ENCODE measurements at regions not wholly inside any gene's neighbourhood (a gene's known extent, or its start where the extent isn't known, plus 50 kb on each side); places are given as distances from the start of the nearest gene placed in this dataset.
A peak's percentile ranks its signal among the peaks of the same experiment; 100 is the strongest.

DNA sequence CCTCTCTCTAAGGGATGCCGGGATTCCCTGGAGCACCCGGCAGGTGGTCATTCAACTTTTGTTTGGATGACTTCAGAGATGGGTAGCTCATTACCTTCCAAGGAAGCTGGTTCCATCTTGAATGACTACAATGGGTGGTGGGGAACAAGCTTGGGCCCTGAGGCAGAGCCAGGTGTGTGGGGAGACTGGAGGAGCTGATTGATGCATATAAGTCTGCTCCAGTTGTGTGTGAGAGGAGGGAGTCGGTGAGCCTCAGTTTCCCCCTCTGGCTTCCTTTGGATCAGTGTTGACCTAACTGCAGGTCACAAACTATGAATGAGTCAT lies 133.8 kb upstream of the ZBTB40 start:
- DNase-seq = no peak

DNA sequence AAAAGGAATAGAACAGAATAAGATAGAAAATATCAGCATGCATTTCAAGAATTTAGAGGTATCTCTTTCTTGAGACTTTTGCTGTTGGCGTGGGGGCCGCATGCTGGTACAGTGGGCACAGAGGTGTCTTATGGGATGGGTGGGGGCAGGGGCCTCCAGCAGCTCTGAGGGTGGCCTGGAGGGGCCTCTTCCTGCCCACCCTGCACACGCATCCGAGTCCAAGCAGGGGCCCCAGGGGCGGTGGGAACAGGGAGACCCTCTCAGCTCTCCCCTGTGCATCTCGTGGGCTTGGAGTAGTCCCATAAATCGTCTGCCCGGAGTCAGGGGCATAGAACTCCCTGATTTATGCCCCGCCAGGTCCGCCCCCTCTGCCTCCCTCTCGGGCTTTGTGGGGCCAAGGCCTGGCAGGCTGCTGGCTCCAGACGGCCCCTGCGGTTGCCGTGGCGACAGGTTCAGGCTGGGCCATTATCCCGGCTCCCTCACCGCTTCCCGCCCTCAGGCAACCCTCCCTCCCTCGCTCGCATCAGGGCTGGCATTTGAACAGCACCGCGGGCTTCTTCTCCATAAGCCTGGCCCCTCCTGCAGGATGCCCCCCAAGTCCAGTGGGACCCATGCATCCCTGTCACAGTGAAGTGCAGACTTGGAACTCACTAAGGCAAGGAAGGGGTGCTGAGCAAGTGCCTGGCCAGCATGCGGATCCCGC lies 133.2 kb upstream of the ZBTB40 start:
- peak; percentile 61 for DNase-seq

DNA sequence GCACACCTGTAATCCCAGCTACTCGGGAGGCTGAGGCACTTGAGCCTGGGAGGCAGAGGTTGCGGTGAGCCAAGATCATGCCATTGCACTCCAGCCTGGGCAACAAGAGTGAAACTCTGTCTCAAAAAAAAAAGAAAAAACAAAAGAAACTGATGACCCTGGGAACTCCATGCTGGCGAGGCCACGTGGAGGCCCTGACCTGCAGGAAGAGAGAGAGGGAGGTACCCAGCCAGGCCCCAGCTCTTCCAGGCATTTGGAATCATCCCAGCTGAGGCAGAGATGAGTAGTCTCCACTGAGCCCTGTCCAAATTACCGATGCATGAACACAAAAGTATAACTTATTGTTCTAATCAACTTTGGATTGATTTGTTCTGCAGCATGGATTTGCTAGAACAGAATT lies 132.0 kb upstream of the ZBTB40 start:
- no peak for DNase-seq

DNA sequence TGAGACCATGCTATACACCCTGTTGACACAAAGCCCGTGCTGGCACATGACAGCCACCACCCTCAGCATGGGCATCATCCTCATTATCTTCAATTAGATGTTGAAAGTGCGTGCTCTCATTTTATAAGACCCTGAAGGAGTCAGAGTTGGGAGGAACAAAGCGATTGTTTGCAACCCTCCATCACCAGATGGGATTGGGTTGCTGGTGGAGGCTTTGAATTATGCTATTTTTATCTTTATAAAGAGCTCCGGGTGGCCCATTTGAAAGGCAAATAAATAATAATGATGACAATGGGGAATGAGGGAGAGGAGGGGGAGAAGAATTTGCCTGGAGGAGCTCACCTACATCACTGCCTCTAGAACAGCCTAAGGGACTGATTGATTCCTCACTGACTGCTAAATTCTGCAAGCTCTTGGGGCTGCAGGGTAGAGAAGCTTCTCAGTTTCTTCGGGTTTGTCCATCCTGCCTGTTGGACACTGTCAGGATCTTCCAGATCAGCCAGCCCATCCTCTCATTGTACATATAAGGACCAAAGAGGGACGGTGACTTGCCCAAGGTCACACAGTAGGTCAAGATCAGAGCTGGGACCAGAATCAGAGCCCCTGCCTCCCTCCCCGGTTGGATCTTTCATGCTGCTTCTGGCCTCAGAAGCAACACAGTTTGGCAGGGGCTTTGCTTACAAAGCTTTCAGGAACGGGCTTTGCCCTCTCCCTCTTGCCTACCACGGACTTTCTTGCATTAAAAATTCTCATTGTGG lies 130.9 kb upstream of the ZBTB40 start:
- no peak for DNase-seq

DNA sequence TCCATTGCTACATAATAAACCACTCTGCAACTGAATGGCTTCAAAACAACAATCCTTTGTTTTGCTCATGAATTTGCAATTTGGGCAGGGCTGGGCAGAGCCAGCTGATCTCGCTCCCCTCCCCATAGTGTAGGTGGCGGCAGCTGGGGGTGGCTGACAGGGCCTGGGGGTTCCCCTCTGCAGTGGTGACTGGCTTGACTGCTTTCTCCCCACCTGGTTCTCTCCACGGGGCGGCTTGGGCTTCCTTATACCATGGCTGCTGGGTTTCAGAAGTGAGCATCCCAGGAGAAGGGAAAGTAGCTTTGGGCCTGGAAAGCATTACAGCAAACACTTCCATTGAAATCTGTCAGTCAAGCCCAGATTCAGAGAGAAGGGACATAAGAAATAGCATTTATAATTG lies 129.7 kb upstream of the ZBTB40 start:
- DNase-seq = no peak

DNA sequence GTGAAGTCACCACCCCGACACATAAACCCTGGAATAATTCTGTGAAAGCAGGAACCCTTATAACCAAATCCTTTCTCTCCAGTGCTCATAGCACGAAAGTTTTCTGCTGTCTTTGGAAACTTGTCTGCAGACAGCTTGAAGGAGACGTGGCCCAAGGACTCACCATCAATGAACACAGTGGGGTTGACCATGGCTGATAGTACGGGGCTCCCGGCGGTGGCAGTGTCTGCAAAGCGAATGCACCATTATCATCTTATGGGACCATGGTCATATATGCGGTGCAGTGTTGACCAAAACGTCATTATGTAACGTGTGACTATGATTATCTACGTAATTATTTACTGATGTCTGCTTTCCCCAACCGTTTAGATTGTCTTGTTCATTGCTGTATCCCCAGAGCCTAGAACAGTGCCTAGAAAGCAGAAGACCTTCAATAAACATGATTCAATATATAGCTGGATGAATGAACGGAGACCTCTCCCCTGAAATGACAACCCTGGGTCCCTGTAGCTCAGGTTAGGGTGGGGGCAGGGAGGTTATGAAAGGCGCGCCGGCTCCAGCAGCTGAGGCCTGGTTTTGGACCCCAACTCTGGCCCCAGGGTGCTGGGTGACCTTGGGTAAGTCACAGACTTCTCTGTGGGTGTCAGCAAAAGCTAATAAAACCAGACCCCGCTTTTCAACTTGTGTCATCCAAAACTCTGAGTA lies 128.4 kb upstream of the ZBTB40 start:
- no peak for DNase-seq

DNA sequence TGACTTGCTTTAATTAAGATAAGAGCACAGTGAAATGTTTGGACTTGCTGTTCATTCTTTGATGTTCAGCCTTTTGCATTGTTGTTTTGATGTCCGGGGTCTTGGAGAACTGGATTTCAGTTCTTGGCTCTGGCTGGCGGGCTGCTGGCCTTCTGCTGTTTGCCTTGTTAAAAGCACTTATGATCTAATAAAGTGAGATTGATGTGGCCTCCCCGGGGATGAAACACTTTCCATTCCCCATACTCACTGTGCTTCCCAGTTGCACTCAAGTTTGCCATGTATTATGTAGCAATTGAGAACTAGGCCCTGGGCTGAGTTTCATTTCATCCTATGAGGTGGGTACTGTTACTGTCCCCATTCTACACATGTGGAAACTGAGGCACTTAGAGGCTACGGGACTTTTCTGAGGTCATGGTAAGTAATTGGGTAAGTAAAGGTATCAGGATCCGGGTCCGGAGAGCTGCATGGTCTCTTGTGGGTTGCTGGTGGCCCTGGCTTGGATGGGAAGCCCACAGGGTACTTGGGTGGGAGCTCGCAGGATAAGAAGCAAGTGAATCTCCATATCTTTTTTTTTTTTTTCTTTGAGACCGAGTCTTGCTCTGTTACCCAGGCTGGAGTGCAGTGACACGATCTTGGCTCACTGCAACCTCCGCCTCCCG lies 127.7 kb upstream of the ZBTB40 start:
- no peak for DNase-seq

DNA sequence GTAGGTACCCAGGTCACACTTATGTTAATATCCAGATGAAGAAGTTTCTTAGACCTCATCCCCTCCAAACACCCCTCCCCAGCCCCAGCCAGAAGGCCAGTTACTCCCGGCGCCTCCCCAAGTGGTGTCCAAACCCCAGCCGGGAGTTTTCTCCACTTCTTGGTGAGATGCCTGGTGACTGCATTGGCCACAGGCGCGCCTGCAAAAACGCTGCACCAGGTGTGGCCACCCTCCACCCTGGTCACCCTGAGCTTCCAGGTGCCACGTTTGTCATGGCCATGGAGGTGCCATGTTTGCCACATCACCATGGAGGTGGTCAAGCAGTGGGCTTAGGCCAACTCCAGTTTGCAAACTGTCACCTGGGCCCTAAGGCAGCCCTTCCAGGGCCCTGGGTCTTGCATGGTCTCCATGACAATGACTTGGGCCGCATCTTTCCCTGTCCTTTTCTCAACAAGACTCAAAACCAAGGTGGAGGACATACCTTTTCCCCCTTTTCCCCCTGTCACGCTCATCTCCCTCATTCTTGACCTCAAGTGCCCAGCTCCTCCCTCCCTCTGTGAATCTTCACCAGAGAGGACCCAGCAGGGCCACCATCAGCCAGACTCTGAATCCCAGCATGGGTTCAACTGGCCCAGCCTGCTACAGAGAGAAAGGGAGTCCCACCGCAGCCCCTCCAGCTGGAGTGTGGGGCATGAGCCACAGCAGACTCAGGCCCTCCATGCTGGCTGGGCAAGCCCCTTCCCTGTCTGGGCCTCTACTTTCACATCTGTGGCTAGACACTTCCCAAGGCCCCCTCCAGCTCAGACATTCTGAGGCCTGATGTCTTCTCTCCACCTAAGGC lies 125.9 kb upstream of the ZBTB40 start:
- no peak for DNase-seq

DNA sequence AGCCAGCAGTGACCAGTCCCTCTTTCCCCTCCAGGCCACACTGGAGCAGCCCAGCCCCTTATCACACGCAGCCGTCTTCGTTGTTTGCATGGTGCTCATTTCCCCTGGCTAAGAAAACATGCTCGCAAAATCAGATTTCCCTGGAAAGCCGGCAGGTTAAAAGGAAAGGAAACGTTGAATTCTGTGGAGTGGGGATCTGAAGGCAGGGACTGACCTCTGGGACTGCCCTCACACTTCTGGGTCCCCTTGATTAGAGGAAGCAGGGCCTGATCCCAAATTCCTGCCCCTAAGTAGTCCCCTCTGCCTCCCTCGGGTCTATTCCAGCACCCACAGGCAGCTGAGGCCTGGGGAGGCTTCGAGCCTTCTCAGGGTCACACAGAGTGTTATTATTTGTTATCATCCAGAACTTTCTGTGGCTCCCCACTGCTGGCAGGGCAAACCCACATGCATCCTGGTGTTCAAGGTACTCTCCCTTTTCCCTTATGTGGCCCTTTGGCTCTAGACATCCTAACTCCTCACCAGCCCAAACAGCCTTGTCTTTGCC lies 125.2 kb upstream of the ZBTB40 start:
- no peak for DNase-seq

DNA sequence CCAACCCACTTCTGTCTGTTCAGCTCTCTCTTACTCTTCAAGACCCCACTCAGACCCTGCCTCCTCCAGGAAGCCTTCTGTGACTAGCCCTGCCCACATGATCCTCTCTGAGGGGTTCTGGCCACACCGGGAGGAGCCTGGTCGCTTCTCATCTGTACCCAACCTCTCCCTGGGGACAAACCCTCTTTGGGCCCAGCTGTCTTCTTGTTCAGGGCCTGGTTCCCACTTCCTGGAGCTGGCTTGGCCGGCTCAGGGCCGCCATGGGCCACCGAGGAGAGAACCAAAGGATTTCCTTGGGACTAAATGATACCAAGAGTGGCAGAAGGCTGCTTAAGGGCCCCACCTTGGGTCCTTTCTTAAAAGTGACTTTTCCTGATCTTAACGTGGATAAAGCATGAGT lies 124.7 kb upstream of the ZBTB40 start:
- DNase-seq = no peak

DNA sequence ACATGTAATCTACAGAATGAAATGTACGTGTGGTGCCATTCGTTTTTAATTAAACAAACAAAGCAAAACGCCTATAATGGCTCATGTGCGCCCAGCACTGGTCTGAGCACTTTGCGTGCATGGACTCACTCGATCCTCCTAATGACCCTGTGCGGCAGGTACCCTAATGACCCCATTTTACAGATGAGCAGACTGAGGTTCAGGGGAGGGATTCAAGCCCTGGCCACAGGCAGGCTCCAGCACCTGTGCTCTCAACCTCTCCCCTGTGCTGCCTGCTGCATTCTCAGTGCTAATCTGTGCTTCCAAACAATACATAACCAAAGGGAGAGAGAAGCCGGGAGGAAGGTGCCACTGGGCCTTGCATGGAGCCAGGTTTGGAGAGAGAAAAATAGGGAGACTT lies 124.2 kb upstream of the ZBTB40 start:
- no peak for DNase-seq

DNA sequence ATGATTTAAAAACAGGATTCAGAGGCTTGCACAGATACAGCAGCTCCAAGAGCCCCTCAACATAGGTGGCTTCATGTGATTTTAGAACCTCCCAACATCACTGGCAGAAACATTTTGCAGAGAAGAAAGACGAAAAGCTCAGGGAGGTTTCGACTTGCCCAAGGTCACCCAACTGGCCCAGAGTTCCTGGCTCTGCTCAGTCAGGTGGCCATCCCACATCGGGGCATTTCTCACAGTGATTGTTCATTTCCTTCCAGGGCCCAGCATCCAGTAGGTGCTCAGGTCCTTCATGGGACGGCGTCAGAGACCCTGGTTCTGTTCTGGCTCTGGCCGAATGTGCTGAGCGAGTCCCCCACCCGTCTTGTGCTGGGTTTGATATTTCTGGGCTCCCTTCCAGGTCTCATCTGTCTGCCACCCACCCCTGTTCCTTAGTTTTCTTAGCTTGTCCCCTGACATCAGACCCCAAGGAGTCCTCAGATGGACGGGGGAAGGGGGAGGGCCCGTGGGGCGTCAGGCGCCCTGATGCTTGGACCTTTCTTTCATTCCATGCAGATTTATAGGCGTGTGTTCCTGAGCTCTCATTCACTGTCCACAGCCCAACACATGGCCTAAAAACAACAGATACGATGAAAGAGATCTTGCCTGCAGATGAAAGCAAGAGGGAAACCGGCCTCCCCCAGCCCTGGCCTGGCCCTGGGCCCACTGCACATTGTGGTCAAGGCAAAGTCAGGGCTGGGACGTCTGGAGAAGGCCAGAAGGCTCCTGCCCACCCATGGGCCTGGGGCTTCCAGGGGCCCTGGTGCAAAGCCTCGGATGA lies 123.1 kb upstream of the ZBTB40 start:
- DNase-seq = no peak

DNA sequence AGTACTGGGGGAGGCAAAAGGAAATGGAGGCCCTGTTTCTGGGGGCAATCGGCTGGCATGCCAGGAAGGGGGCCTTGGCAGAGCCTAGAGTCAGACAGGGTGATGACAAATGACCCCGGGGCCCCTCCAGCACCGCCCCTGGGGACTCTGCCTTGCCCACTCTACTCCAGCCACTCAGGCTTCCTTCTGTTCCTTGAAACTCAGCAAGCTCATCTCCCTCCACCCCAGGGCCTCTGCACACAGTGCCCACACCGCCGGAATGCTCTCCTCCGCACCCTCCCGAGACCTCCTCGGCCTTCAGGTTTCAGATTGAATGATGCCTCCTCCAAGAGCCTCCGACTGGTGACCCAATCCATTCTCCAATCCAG lies 122.5 kb upstream of the ZBTB40 start:
- DNase-seq = no peak

DNA sequence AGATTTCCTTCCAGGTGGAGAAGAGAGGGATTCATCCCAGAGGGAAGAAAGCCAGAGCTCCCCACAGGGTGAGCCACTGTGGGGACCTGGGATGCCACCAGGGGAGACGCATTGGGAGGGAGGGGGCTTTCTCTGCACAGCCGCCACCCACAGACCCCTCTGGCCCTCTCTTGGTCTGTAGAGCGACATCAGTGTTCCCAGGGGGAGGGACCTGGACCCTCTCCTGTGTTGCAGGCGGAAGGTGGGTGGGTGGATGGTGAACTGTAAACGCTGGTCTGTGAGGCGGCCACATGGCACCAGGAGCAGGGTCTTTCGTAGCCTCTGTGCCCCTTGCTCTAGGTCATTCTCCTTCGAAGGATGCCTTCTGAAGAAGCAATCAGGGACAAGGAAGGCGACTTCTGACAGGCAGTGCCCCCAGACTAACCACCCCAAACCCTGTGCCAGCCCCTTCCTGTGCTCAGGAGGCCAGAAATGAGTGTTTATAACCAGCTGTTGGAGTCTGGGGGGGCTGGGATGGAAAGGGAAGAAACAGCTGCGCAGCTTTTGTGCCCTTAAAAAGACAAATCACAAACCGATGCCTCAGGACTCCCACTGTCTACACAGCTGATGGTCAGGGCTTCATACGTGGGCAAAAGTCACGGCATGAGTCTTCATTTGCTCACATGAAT lies 121.4 kb upstream of the ZBTB40 start:
- DNase-seq = peak; percentile 71

DNA sequence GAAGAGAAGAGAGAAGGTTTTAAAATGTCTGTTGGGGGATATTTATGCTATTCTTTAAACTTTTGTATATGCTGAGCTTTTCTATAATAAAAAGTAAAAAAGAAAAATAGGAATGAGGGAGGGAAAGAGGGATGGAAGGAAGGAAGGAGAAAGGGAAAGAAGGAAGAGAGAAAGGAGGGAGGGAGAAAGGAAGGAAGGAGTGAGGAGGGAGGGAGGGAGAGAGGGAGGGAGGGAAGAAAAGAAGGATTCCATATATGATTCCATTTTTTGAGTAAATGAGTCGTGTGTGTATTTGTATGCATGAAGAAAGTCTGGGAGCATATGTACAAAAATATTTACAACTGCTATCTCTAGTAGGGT lies 120.9 kb upstream of the ZBTB40 start:
- DNase-seq = no peak

DNA sequence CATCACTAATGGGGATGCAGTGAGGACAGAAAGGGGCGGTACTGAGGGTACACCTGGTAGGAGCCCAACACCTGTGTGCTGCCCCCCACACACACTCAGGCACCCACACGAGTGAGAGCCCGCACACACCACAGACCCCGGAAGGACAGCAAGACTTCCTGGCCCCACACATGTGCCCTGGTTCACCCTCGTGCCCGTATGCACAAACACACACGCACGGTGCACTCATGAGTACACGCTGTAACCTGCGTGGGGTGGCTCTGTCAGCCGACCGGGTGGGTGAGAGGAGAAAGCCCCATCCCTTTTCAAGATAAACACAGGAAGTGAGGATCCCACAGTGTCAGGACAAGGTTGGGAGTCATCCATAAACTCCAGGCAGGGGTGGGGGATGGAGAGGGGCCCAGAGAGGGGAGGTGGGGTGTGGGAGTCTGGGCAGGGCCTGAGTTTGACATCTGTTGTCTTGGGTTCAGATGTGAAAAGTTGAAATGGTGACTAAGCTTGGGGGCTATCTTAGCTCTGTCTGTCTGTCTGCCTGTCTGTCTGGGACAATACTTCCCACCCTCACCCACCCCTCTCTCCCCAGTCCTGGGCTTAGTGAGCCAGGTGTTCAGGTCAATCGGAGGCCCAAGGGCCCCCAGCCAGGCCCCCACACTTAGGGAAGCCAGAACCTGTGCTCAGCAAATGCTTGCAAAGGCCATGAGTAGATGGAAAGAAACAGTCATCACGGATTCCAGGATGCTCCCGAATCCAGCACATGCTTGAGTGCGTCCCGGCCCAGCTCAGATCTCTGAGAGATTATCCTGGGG lies 119.8 kb upstream of the ZBTB40 start:
- peak; percentile 81 for DNase-seq

DNA sequence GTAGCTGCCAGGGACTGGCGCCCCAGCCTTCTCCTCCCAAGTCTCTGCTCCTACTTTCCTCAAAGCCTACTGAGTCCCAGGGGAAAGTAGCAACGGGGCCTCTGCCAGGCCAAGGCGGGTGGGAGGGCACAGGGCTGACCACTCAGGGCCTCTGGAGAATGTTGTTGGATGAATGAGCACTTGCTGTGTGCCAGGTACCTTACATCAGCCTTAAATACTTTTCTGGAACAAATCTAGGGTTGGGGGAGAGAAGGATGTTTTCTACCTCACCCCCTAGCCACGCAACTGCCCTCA lies 119.3 kb upstream of the ZBTB40 start:
- no peak for DNase-seq

DNA sequence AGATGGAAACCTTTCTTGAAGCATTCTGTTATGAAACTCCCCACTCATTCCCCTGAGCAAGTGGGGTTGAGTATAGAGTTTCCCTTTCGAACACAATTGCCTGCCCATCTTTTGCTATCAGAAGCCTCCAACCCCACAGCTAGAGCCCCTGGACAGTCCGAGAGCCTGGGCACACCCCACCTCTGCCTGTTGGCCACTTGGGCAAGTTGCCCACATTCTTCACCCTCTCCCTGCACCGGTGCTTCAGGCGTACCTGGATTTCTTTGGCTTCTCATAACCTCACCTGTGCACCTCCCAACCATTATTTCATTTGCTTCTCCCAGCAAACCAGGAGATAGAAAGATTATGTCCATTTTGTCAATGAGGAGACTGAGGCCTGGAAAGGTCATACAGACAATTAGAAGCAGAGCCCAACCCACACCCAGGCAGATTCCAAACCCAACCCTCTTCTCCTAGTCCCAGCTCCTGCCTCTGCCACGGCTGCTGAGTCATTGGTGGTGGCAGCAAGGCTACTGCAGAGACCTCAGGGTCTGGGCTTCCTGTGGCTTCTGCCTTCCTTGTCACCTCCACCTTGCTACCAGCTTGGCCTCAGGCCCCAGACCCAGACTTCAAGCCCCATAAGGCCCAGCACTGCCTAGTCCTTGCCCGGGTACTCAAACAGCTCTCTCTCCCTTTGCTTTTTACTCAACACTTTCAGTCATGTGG lies 118.7 kb upstream of the ZBTB40 start:
- DNase-seq = no peak

DNA sequence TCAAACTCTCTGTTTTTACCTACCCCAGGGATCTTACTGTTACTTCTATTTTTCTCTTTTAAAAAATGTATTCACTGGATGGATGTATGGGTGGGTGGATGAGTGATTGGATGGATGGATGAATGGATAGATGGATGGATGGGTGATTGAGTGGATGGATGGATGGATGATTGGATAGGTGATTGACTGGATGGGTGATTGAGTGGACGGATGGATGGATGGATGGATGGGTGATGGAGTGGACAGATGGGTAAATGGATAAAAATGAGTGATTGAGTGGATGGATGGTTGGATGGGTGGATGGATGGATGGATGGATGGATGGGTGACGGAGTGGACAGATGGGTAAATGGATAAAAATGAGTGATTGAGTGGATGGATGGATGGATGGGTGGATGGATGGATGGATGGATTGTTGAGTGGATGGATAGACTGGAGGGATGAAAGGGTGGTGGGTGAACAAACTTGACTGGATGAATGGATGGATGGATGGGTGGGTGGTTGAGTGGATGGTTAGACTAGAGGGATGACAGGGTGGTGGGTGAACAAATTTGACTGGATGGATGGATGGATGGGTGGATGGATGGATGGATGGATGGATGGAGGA lies 118.0 kb upstream of the ZBTB40 start:
- DNase-seq = no peak

All from tongue (tissue), 1 donor.